ENCODE measurements at regions not wholly inside any gene's neighbourhood (a gene's known extent, or its start where the extent isn't known, plus 50 kb on each side); places are given as distances from the start of the nearest gene placed in this dataset.

- no peak for TF ChIP-seq GATA2 (IDR thresholded peaks at IDR 0.05; ENCODE audit: low read depth, low read length)
- no peak for TF ChIP-seq GATA3 (IDR thresholded peaks at IDR 0.05; ENCODE audit: low read depth, low read length)
Observed at GRCh38 chr6:166708460-166708859, 81.4 kb upstream of the RPS6KA2 start.
